Epithelial cell of proximal tubule (primary cell): ENCODE measurements at regions not wholly inside any gene's neighbourhood (a gene's known extent, or its start where the extent isn't known, plus 50 kb on each side); places are given as distances from the start of the nearest gene placed in this dataset.
A peak's percentile ranks its signal among the peaks of the same experiment; 100 is the strongest.

Source experiments
- DNase-seq: peaks from one replicate; pipeline ENCODE4 v3.0.0-alpha.2; 2011; ENCODE audit warnings: low read depth
- H3K4me3 ChIP-seq: 2 replicates; pipeline ENCODE4 v1.5.1; 2011; ENCODE audit warnings: low read depth, mild to moderate bottlenecking, low read length
- CTCF ChIP-seq: conservative IDR thresholded peaks from 2 replicates; pipeline ENCODE4 v1.5.1; 2012; ENCODE audit warnings: low read depth, mild to moderate bottlenecking, low read length

DNA sequence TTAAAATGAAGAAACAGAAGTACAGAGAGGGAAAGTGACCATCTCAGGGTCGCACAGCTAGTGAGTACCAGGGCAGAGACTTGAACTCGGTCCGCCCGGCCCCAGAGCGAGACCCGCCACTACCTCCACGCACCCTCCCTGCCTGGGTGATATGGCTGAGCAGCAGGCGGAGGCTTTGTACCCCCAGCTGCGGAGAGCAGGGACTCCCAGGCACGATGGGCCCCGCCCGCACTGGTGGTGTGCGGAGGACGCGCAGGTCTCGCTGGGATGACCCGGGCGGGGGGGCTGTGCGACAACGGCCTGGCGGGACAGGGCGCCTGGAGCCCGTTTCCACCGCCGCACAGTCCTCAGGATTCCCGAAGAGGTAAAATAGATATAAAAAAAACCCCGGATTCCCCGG, 64.7 kb upstream of the LARP1 start:
- TF ChIP-seq CTCF = no peak
- DNase-seq = no peak
- no peak overlapping the region for H3K4me3 ChIP-seq

GRCh38 chr5:154686490-154686889, 68.7 kb upstream of the LARP1 start:
- no peak for DNase-seq
- no peak for TF ChIP-seq CTCF
- no peak overlapping the region for H3K4me3 ChIP-seq

DNA sequence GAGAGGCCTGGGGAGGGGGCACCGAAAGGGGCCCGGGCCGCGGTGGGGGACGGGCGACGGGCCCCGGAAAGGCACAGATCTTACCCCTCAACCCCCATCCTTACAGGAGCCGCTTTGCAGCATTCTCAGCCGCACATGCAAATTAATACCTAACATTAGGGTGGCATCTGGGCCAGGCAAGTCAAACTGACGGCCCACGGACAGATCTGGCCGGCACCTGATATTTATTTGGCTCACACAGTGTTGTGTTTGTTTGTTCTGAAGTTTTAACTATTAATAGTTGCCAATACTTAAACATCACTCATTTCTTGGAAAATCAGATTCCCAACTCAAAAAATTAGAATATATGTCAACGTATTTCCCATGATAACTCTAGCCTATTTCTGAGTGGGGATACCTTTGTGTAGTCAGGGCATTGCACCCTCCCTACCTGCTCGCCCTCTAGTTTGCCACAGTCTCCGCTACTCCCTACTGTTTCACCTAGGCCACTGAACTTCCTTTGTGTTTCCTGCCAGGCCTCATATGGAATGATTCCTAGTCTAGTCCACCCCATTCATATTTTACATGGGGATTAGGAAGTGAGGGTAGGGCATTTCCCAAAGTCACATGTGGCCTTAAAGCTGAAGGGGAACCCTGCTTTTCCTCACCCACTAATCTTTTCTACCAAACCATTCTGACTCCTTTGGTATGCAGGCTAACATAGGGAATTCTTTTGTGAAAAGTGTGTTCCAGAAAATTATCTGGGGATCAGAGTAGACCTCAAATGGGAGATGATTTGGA, 71.9 kb upstream of the LARP1 start:
- DNase-seq = no peak
- no peak for TF ChIP-seq CTCF
- H3K4me3 ChIP-seq = peak overlapping the region; percentile 62

GRCh38 chr5:154679501-154679900, 75.7 kb upstream of the LARP1 start:
- no peak for TF ChIP-seq CTCF
- no peak overlapping the region for H3K4me3 ChIP-seq
- no peak for DNase-seq

DNA sequence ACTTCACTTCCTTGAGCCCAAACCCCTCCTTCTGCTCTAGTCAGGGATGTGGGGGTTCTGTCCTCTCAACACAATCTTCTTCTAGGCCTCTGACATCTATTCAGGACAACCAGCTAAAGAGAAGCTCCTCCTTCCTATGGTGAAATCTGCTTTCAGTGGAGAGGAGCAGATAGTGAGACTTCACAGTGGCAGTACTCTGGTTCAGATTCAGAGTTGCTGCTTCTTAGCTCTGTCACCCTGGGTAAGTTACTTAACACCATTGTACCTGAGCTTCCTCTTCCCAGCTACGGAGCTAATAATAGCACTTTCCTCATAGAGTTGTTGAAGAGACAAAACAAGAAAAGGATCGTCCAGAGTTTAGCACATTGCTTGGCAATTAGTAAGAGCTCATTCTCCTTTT, 77.3 kb upstream of the LARP1 start:
- TF ChIP-seq CTCF = no peak
- H3K4me3 ChIP-seq = no peak overlapping the region
- DNase-seq = no peak

DNA sequence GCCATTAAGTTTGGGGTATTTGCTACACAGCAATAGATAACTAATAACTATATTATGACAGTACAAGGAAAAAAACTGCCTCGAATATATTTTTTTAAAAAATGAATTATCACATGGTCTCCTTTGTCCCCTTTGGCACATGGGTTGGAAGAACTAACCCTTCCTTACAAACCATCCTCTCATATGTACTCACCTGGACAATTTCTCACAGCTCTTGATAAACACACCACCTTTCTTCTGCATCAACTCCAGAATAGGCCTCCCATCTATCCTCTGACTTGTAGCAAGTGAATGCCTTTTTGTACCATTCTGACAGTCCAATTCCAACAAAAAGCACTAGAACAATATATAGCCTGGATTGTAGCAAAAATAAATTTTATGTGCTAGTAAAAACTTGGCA, 78.7 kb upstream of the LARP1 start:
- TF ChIP-seq CTCF = no peak
- no peak for DNase-seq
- no peak overlapping the region for H3K4me3 ChIP-seq

- no peak for DNase-seq
- no peak overlapping the region for H3K4me3 ChIP-seq
- TF ChIP-seq CTCF = no peak
Observed at GRCh38 chr5:154674029-154674428, 81.1 kb upstream of the LARP1 start.
